ENCODE measurements at regions not wholly inside any gene's neighbourhood (a gene's known extent, or its start where the extent isn't known, plus 50 kb on each side); places are given as distances from the start of the nearest gene placed in this dataset.
"Not testable (repeated sequence)": the region's sequence is repeated elsewhere in the genome, so short reads cannot be mapped to it uniquely, and the experiment has no call there.

- no peaks in the 10 kb centered on the region for H3K36me3 ChIP-seq
- H3K9me3 ChIP-seq: no peaks in the 10 kb centered on the region
- 0 to 14% methylated on average over 1 of the region's 1 CpG for WGBS, 2 donors (ENCODE audit: low coverage in 1 of 2)
- H3K4me1 ChIP-seq: peaks cover 0 to 13% (median 0%) of the 10 kb centered on the region in 3 donors
- H3K27me3 ChIP-seq: no peaks in the 10 kb centered on the region
- H3K27ac ChIP-seq: no peak overlapping the region
- H3K4me3 ChIP-seq: no peak overlapping the region
- TF ChIP-seq CTCF (IDR thresholded peaks at IDR 0.05) (no peak), EP300 (IDR thresholded peaks at IDR 0.05) (no peak), POLR2AphosphoS5 (IDR thresholded peaks at IDR 0.05) (no peak), POLR2A (IDR thresholded peaks at IDR 0.05) (no peak)
- ATAC-seq: no peak
Measured at GRCh38 chr10:44101082-44101481, 283.8 kb downstream of the CXCL12 start.

- ATAC-seq: no peak
- TF ChIP-seq EP300 (IDR thresholded peaks at IDR 0.05) (no peak), POLR2A (IDR thresholded peaks at IDR 0.05) (no peak), CTCF (IDR thresholded peaks at IDR 0.05) (no peak), POLR2AphosphoS5 (IDR thresholded peaks at IDR 0.05) (no peak)
- peaks cover 0 to 13% (median 0%) of the 10 kb centered on the region in 3 donors for H3K4me1 ChIP-seq
- no peak overlapping the region for H3K4me3 ChIP-seq
- no peaks in the 10 kb centered on the region for H3K27me3 ChIP-seq
- 72 to 74% methylated on average over 2 of the region's 2 CpGs for WGBS, 2 donors (ENCODE audit: low coverage in 1 of 2)
- no peaks in the 10 kb centered on the region for H3K36me3 ChIP-seq
- H3K27ac ChIP-seq: no peak overlapping the region
- no peaks in the 10 kb centered on the region for H3K9me3 ChIP-seq
Measured at GRCh38 chr10:44099511-44099910, 285.4 kb downstream of the CXCL12 start.

- not testable (repeated sequence) for H3K27ac ChIP-seq, H3K27me3 ChIP-seq, H3K36me3 ChIP-seq, H3K4me3 ChIP-seq, ATAC-seq, H3K9me3 ChIP-seq
- H3K4me1 ChIP-seq: peaks cover 0 to 11% (median 0%) of the 10 kb centered on the region in 3 donors
- WGBS, 2 donors (ENCODE audit: low coverage in 1 of 2): 70 to 96% methylated on average over 4 of the region's 4 CpGs
Measured at GRCh38 chr10:44096217-44096616, 288.7 kb downstream of the CXCL12 start.

- 60 to 100% methylated on average over 1 of the region's 1 CpG for WGBS, 2 donors (ENCODE audit: low coverage in 1 of 2)
- Histone ChIP-seq H3K27ac (no peak overlapping the region), H3K36me3 (no peaks in the 10 kb centered on the region), H3K27me3 (no peaks in the 10 kb centered on the region), H3K9me3 (peaks cover 0 to 8% (median 0%) of the 10 kb centered on the region in 3 donors), H3K4me3 (no peak overlapping the region), H3K4me1 (no peaks in the 10 kb centered on the region)
- TF ChIP-seq EP300 (IDR thresholded peaks at IDR 0.05) (no peak), POLR2AphosphoS5 (IDR thresholded peaks at IDR 0.05) (no peak), CTCF (IDR thresholded peaks at IDR 0.05) (no peak), POLR2A (IDR thresholded peaks at IDR 0.05) (no peak)
- no peak for ATAC-seq
Measured at GRCh38 chr10:44089671-44090070, 295.2 kb downstream of the CXCL12 start.

- no peaks in the 10 kb centered on the region for H3K36me3 ChIP-seq
- H3K4me3 ChIP-seq: no peak overlapping the region
- no peaks in the 10 kb centered on the region for H3K4me1 ChIP-seq
- no peaks in the 10 kb centered on the region for H3K27me3 ChIP-seq
- TF ChIP-seq POLR2AphosphoS5 (IDR thresholded peaks at IDR 0.05) (no peak), CTCF (IDR thresholded peaks at IDR 0.05) (no peak), EP300 (IDR thresholded peaks at IDR 0.05) (no peak)
- peaks cover 0 to 8% (median 0%) of the 10 kb centered on the region in 3 donors for H3K9me3 ChIP-seq
- H3K27ac ChIP-seq: no peak overlapping the region
- no peak for ATAC-seq
Measured at GRCh38 chr10:44087403-44087802, 297.5 kb downstream of the CXCL12 start.

Measured in gastroesophageal sphincter (tissue), 4 donors.